Hepatic stellate cell (primary cell): ENCODE measurements at regions not wholly inside any gene's neighbourhood (a gene's known extent, or its start where the extent isn't known, plus 50 kb on each side); places are given as distances from the start of the nearest gene placed in this dataset.

ENCODE experiments used
- DNase-seq: peaks from one replicate; pipeline ENCODE4 v3.0.0; 2011; ENCODE audit warnings: low spot score

DNA sequence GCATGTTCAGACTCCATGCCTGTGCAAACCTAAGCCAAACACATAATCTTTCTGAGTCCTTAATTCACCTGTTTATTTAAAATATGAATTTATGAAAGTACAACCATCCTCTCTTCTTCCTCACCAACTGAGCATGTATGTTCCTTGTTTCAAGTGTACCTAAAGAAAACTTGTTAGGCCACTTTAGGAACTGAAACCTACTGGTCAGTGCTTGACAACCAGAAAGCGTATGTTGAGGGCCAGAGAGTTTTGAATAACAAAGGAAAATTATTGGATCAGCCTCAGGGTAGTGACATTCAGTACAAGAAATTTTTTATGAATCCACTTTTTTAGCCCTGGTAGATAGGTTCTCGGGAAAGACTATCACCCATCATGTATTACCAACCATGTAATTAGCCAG is 847.6 kb upstream of the CELF4 start:
- no peak for DNase-seq

DNA sequence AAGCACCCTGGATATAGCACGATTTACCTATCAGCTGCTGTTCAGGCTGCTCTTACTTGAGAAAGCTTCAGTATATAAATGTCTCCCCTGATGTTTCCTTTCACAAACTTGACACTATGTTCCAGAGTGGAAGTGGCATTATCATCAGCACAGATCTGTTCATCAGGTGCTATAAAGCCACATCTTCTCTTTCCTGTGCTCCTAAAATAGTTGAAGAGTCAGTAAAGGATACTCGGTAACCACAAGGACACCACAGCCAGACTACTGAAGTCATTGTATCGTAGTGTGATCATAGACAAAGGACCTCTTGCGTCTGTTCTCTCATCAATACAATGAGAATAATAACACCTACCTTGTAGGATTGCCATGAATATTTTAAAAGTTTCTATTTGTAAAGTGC is 841.0 kb upstream of the CELF4 start:
- DNase-seq, result no peak

DNA sequence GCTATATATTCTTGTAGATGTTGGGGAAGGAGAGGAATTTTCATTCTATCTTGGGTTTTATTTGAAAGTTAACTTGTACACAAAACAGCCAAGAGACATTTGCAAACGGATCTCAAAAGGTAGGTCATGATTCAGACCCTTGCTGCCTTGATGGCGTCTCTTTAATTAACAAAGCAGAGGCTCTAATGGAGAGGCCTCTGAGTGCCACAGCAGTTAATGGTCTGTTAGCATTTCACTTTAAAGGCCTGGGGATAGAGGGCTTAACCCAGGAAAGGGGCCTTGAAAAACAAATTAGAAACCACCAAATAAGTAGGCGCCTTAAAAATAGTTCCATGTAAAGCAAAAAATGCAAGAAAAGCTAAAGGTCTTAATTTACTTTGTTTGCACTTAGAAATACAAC is 836.9 kb upstream of the CELF4 start:
- DNase-seq, result no peak

DNA sequence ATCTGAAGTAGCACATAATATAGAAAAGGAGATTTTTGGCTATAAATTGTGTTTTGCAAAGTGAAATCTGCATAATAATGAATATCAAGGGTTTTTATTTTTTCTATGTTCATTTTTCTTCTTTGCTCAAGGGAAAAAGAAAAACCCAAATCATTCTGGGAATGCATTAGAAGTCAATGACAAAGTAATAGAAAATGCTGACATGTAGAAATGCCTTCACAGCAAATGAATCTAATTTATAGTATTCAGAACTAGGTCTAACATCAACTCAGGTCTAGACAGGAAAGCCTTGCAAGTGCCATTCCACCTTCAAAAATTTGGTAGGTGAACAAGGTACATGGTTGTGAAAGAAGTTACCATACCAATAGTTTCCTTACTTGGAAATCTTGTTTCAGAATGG is 831.5 kb upstream of the CELF4 start:
- no peak for DNase-seq

DNA sequence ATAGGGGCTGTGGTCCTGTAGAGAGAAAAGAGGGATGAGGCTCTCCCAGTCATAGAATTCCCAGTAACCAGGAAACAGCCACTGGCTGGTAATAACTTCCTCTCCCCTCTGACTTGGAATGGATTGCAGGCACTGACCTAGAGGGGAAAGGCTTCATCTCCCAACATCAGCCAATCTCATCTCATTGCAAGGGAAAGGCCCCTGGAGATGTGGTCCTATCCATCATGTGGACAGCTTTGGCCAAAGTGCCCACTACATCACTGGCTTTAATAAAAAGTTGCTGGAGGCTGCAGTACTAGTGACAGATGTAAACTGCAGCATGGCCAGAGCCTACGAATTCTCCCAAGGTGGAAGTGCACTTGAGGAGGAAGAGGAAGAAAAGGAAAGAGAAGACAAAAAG is 820.5 kb upstream of the CELF4 start:
- DNase-seq, result no peak

DNA sequence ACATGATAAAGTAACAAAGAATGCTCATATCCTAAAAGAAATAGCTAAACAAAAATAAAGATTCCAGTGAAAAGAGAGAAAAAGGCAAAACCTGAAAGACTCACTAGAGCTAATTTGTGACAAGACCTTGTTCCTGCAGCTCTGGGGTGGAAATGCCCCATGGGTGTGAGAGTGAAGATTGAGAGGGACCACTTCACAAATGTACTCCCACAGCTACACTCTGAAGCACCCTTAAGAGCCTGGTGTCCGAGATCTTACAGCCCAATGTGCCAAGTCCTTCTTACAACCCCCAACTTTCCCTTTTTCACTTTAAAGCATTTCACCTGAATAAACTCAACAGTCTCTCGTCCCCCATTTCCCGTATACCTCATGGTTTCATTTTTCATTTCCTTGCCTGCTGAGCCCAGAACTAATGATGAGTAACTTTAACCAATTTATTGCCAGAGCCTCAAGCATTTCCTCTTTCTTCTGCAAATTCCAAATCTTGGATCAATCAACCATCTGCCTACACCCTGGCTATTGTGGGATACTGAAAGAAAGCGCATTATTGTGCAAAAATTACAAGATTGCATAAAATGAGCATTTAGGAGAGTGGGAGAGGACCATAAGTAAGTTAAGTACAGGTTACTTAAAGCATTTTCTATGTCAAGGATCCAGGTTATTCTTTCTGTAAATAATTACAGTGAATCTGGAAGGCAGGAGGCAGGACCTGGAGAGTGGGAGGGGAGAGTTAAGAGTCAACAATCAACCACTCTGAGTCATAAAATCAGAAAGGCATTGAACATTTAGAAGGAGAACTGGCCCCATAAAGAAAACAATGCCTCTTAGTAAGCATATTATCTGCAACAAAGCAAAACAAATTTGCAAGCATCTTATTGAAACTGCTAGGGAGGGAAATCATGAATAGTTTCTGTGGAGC is 804.4 kb upstream of the CELF4 start:
- DNase-seq, result no peak

DNA sequence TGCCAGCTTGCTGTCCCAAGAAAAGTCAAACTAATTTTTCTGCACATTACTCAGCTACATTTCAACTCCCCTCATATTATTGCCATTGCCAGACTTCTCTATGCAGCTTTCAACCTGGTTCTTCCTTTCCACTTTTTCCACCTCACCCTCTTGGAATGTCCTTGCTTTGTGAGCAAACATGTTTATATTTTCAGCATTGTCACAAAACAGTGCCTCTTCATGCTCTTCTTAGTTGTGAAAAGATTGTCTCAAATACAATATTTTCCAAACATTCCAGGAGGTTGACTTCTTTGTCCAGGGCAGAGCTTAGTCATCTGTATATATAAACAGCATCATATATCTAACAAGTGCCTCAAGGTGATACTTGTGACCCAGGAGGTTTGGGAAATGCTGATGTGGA is 803.3 kb upstream of the CELF4 start:
- no peak for DNase-seq

DNA sequence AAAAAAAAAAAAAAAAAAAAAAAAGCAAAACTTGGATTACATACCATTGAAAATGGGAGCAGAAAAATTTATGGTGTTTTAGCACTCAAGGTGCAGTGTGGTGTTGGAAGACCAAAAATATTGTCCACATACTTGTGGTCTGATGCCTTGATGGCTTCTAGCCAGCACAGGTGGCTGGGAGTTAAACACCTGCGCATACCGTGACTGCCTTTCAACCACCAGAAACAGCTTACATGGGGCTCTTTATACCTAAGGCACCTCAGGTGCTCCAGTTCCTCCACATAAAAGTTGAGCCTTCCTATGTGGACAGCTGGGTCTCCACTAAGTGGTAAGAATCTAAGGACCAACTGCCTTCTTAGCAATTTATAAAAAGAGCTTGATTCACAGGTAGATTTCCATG is 802.6 kb upstream of the CELF4 start:
- no peak for DNase-seq

DNA sequence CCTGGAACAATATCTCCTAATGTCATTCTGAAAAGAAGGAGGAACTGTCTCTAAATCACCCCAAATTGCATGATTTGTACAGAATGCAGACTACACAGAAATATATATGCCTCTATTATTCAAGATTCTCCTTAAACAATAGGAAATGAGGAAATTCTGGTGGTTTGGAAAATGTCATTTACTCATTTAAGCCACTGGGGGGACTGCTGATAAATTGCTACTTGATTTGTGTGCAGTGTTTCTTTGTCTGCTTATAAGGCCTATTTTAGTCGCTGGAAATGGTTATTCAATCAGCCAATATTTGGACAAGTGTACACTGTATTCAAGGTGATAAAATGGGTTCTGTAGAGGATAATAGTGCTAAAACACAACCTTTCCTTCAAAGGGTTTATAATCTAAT is 801.9 kb upstream of the CELF4 start:
- no peak for DNase-seq

DNA sequence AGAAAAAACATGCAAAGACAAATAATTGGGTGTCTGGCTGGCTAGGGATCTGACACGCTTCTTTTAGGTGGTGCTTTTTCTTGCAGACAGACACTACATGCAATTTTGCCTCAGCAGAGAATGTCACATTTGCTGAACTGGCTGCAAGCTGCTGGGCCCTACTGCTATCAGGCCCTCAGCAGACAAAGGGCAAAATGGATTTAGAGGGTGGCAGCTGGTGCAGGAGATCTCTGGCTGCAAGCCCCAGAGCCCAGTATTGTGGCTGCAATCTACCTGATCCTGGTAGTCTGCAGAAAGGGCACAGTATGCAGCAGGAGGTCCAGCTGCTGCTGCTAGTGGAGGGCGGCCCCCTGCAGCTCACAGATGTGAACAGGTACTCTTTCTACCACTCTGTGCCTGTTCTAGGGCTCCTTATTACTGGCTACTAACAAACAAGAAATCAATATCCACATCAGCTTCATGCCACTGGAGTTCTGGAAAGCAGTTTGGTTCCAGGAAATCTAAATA is 796.7 kb upstream of the CELF4 start:
- DNase-seq, result no peak

DNA sequence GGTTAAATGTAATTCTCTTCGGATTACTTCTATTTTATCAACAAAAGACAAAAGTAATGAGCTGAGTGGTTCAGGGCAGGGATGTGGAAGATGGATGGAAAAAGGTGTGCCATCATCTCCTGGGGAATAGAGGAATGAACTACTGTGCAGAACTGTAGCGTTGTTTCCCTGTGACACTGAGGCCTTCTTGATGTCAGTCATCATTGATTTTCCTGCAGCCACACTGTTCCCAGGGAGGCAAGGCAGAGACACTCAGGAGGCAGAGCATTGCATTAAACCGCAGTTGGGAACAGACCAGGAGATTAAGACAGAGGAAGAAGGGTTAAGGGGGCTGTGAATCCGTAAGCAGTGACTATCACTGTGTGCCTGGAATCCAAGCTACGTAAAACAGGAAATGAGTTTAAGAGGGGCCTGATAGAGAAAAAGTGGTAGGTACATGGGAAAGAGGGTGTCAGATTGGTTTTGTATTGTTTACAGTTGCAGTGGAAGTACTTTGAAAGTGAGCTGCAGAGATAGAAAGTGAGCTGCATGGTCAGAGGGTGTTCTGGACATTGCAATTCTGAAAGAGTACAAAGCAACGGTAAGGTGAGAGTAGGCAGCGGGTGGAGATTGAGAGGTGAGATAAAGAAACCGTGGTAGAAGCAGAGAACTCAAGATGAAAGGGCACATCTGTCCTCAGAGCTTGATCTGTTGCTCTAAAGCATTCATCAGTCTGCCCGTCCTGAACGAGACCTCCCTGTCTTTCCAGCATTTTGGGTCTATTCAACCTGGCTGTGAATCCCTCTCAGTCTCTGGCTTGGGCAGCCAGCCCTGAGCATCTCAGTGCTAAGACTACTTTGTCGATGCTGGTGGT is 793.4 kb upstream of the CELF4 start:
- no peak for DNase-seq

DNA sequence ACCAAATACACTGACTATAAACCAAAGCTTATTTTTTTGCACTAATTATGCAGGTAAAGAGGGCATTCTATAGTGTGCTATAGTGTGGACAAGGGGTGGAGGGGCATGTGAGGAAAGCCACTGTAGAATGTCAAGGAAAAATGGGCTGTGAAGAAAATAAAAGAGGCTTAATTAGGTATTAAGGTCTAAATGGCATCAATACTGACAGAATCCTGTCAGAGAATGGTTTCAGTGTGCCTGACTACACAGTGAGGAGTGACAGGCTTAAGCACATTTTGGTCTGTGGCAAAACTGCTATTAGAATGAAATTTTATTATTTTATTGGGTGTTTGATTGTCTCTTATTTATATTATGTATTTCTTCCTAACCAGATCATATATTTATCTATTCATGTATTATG is 787.6 kb upstream of the CELF4 start:
- DNase-seq, result no peak

DNA sequence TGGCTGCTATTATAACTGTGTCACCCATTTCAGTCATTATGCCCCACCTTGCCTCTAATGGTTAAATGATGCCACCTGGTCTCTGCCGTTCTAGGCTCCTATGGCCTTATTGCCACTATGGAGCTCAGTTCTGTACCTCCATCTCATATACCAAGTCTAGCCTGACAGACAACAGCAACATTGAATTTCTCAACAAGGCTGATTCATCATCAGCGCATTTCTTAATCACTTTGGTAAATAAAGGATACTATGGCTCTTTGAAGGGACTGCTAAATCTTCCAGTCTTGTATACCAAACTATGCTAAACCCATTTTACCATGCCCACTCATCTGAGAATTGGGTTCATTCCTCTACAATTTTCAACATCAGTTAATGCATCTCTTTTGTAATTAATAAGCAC is 784.5 kb upstream of the CELF4 start:
- no peak for DNase-seq

DNA sequence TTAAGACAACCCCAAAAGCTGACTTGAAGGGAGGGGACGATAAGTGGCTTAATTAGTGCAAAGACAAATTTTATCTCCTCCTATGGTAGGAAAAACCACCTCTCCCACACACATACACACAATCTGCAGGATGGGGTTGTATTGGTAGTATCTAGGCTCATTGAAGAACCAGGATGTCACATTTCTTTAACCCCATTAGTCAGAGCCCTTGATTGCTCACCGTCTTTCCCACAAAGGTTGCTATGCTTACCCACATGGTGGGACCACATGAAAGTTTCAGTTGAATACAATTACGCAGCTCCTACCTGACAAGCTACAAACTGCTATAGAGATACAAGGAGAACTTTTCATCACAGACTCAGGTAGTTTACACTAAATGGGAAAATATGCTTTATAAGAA is 765.0 kb upstream of the CELF4 start:
- DNase-seq, result no peak

DNA sequence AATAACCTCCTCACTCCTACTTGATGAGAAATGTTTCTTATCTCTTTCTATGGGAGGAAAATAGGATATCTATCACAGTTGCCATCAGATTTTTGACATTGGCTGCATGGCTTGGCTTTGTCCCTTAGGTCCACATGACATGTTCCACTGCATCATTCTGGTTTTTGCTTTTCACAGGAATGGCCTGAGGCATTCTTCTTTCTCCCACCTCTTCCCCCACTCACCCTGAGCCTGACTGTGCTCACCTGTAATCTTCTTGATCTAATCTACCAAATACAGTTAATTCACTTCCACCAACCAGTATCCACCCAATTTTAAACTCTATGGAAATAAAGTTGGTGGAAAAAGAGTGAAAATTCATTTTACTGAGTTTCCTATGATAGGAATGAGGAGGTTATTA is 763.5 kb upstream of the CELF4 start:
- DNase-seq, result no peak

DNA sequence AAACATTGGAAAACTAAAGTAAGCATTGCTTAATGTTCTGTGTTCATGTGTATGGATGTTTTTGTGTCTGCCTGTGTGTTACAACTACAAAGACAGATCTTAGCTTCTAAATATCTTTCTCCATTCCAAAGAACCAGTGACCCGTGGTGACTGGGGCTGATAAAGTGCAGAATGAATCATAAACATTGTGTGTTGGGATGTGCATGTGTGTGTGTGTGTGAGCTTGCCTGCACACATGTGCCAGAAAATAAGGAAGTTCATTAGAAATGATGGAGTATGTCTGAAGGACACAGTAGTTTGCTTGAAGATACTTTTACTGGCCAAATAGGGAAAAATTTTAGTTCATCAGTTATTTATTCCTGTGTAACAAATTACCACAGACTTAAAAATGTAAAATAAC is 756.6 kb upstream of the CELF4 start:
- no peak for DNase-seq

DNA sequence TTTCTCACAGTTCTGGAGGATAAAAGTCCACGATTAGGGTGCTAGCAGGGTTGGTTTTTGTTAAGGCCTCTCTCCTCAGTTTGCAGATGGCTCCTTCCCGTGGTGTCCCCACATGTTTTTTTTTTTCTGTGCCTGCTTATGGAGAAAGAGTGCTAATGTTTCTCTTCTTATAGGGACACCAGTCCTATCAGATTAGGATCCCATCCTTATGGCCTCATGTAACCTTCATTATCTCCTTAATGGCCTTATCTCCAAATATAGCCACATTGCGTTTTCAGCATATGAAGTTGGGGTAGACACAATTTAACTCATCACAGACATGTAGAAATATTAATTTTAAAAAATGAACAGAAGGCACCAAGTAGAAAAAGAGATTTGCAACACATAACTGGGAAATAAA is 755.7 kb upstream of the CELF4 start:
- no peak for DNase-seq

DNA sequence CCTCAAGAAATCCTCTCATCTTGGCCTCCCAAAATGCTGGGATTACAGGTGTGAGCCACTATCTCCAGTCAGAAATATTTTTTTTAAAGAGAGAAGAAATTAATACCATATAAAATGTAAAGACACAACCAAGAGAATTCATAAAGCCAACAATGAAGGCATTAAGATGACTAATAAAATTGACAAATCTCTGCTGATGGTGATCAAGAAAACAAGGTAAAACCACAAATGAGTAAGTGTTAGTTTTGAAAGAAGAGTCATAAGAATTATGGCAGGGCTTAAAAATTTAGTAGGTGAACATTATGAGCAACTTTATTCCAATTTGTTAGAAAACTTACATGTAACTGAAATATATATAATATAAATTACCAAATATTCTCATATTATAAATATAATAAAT is 752.8 kb upstream of the CELF4 start:
- DNase-seq, result no peak

DNA sequence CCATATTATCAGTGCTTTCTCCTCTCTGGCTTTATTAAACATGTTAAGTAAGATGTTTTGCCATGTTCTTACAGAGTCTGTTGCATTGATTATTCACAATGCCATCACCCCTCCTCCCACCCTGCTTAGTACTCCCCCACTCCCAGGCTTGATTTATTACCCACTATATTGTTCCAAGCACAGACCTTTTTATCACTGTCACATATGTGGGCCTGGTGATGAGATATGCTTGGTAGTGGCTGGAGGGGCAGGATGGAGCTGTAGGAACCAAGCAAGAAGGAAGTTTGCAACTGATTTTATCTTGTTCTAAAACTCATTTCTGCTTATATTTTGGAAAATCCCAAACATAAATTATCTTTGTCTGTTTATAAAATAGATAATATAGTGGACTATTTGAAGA is 748.2 kb upstream of the CELF4 start:
- no peak for DNase-seq

DNA sequence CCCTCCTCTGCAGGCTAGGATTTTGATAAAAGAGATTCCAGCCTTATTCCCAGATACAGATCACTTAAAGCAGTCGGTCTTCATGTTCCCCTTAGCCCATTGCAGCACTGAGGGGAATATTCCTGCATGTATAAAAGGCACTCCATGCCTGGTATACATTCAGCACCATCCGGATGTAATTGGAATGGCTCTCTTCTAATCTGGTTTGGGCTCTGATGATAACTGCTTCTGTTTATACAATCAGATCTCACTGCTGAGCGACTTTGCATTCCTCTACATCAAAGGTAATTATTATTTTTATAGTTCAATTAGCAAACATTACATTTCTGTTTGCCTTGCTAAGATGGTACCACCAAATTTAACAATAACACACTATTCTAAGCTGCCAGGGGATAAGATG is 746.9 kb upstream of the CELF4 start:
- DNase-seq, result no peak

DNA sequence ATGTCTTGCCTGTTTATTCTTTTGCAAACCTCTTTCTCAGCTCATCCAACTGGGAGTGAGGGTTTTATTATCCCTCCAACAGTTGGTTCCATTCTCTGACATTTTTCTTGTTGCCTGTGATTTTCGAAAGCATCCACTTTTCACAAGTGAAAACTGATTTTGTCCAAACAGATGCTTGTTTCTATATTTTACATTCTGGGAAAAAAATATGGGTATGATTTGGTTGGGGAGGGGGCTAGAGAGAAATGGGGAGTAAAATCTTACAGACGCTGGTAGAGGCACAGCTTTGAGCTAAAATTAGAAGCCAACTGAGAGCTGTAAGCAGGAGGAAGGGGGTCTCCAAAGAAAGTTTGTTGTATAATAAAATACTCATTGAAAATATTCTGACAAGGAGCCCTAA is 745.3 kb upstream of the CELF4 start:
- no peak for DNase-seq

DNA sequence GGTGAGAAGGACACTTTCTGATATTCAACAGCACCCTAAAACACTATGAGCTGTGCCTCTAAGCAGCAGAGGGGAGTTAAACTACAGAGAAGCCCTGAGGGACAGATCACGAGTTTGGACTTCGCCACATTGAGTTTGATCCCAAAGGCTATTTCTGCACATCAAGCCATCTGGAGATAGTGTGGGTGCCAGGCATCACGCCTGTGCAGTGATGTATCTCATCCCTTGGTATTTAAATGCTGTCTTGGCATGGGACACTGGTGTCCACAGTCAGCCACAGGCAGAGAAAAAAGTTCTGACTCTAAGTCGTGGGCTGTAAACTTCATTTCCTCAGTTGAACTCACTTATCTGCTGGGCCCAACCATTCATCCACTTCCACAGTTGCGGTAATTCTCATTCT is 742.3 kb upstream of the CELF4 start:
- no peak for DNase-seq

DNA sequence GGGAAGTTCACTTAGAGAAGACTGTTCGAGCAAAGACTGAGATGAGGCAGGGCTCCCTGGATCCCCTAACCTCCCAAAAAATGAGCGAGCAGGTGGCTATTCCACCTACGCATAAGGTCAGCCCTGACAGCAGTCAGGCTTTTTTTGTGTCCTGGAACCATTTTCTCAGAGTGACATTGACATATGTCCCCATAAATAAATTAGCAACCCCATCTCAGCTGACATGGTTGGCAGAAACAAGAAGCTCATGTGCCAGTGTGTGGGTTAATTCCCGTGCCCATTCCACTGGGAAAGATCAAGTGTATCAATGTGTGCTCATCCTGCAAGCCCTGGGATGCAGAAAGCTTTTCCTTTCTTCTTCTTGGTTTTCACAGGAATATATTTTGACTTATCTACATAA is 740.4 kb upstream of the CELF4 start:
- DNase-seq, result no peak
